Hepatic stellate cell (primary cell): ENCODE measurements at regions not wholly inside any gene's neighbourhood (a gene's known extent, or its start where the extent isn't known, plus 50 kb on each side); places are given as distances from the start of the nearest gene placed in this dataset.
"Not testable (repeated sequence)": the region's sequence is repeated elsewhere in the genome, so short reads cannot be mapped to it uniquely, and the experiment has no call there.

ENCODE experiments used
- DNase-seq: peaks from one replicate; pipeline ENCODE4 v3.0.0; 2011; ENCODE audit warnings: low spot score

GRCh38 chr3:164460851-164461250, 617.4 kb downstream of the SI start:
- DNase-seq, result no peak

- no peak for DNase-seq
Observed at GRCh38 chr3:164459521-164460151, 618.7 kb downstream of the SI start.

- DNase-seq, result no peak
Observed at GRCh38 chr3:164458986-164459385, 619.3 kb downstream of the SI start.

GRCh38 chr3:164453714-164454113, 624.6 kb downstream of the SI start:
- no peak for DNase-seq

GRCh38 chr3:164452707-164453106, 625.6 kb downstream of the SI start:
- DNase-seq, result no peak

GRCh38 chr3:164451072-164451910, 627.0 kb downstream of the SI start:
- DNase-seq, result no peak

- no peak for DNase-seq
Observed at GRCh38 chr3:164450276-164450905, 627.9 kb downstream of the SI start.

GRCh38 chr3:164419220-164419619, 659.1 kb downstream of the SI start:
- DNase-seq, result no peak

GRCh38 chr3:164418414-164418813, 659.9 kb downstream of the SI start:
- no peak for DNase-seq

GRCh38 chr3:164417955-164418354, 660.3 kb downstream of the SI start:
- DNase-seq, result no peak

- no peak for DNase-seq
Observed at GRCh38 chr3:164416491-164417222, 661.6 kb downstream of the SI start.

GRCh38 chr3:164408326-164408725, 670.0 kb downstream of the SI start:
- no peak for DNase-seq

GRCh38 chr3:164407111-164407510, 671.2 kb downstream of the SI start:
- DNase-seq, result no peak

- DNase-seq, result no peak
Observed at GRCh38 chr3:164406281-164406680, 672.0 kb downstream of the SI start.

GRCh38 chr3:164401923-164402322, 676.4 kb downstream of the SI start:
- no peak for DNase-seq

- not testable (repeated sequence) for DNase-seq
Observed at GRCh38 chr3:164401440-164401839, 676.9 kb downstream of the SI start.

GRCh38 chr3:164397462-164397861, 680.8 kb downstream of the SI start:
- no peak for DNase-seq

GRCh38 chr3:164393171-164393570, 685.1 kb downstream of the SI start:
- DNase-seq, result no peak

- no peak for DNase-seq
Observed at GRCh38 chr3:164390046-164390445, 688.2 kb downstream of the SI start.

- no peak for DNase-seq
Observed at GRCh38 chr3:164387236-164387635, 691.1 kb downstream of the SI start.

GRCh38 chr3:164380156-164380555, 698.1 kb downstream of the SI start:
- DNase-seq, result no peak

- no peak for DNase-seq
Observed at GRCh38 chr3:164377466-164377865, 700.8 kb downstream of the SI start.

GRCh38 chr3:164375995-164376394, 702.3 kb downstream of the SI start:
- no peak for DNase-seq
